Epidermal melanocyte (primary cell): ENCODE measurements at regions not wholly inside any gene's neighbourhood (a gene's known extent, or its start where the extent isn't known, plus 50 kb on each side); places are given as distances from the start of the nearest gene placed in this dataset.
"Not testable (repeated sequence)": the region's sequence is repeated elsewhere in the genome, so short reads cannot be mapped to it uniquely, and the experiment has no call there.

ENCODE experiments used
- DNase-seq: peaks from one replicate; pipeline ENCODE4 v3.0.0; 2011; ENCODE audit warnings: low spot score; ENCODE audit not compliant: insufficient read length

DNA sequence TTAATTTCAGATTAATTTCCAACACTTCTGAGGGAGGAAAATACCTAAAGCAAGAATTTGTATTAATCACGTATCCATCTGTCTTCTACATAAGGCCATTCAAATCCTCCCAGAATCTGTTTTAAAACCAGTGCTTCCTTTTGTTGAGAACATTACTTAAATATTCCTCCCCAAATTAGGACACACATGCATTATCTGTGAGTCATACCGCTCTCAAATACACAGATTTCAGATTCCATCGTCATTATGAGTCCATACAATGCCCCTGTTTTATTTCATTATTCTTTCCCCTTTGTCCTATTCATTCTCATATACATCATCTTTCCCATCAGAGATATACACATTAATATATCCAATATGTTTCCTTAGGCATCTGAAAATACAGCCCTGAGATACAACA lies 57.3 kb upstream of the PRSS12 start:
- DNase-seq, result no peak

DNA sequence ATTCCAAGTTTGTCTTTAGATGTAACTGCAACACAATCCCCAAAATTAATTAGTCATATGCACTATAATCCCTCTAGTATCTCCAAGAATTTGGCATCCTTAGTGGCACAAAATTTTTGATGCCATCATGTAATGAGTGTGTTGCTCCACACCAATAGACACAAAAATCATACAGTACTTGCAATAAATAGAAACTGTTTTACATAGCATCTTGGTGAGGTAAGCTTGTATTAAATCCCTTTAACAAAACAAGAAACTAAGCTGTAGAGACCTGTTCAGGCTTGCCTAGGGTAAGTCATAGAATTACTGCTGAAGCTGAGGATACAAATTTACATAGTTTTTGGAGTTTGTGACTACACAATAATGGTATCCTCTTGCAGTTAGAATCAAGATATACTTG lies 64.5 kb upstream of the PRSS12 start:
- DNase-seq, result peak; percentile 12

- DNase-seq, result not testable (repeated sequence)
These were observed 65.0 kb upstream of the PRSS12 start for GRCh38 chr4:118417800-118418199.

- not testable (repeated sequence) for DNase-seq
These were observed 65.6 kb upstream of the PRSS12 start for GRCh38 chr4:118418396-118418795.

DNA sequence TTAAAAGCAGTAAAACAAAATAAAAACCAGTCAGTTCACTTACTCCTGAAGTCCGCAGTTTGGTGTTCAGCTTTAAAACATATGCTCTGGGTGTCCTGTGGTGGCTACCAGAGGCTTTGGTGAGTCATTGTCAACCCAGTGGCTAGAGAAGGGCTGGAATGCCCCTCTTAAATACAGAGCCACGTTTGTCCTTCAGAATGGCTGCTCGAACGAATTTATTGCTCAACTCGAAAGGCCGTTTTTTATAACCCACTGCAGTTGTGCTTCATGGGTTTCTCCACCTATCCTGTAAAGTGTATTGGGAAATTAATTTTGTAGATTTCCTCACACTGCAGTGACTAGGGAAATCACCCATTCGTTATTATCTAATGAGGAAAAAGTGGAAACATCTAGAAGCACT lies 66.8 kb upstream of the PRSS12 start:
- DNase-seq, result not testable (repeated sequence)

- not testable (repeated sequence) for DNase-seq
These were observed 71.3 kb upstream of the PRSS12 start for GRCh38 chr4:118424062-118424461.

DNA sequence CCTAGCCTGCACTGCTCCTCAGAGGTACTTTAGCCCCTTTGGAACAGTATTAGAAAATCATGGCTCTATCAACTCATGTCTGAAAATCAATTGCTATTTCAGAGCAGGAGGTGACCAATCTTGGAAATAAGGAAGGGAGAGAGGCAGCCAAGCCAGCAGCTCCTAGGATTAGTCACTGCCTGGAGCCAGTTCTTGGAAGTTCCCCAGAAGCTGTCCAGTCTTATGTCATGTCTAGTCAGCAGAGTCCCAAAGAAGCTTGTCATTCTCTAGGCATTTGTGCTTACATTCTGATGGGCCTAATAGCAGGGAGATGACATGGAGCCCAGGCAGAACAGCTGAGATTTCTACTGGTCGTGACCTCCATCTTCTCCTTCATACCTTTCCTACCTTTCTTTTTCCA lies 76.1 kb upstream of the PRSS12 start:
- not testable (repeated sequence) for DNase-seq

- DNase-seq, result not testable (repeated sequence)
These were observed 79.6 kb upstream of the PRSS12 start for GRCh38 chr4:118432359-118432758.

- DNase-seq, result not testable (repeated sequence)
These were observed 81.0 kb upstream of the PRSS12 start for GRCh38 chr4:118433612-118434375.

DNA sequence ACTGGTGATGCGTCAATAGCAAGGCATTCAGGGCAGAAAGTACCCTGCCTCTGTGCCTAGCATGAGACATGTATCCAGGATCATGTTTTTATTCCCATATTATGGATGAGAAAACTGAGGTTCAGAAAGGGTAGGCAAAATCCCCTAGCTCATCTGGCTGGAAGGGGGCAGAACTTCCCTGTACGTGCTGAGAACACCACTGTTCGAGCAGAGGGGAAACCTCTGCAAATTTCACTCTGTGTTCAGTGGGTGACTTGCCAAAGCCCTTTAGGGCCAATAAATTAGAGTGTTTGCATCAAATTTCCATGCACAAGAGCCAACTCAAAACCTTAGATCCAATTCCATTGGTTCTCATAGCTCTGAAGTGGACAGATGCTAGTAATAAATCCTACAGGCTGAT lies 82.6 kb upstream of the PRSS12 start:
- DNase-seq, result not testable (repeated sequence)

GRCh38 chr4:118442115-118442837 lies 89.5 kb upstream of the PRSS12 start:
- not testable (repeated sequence) for DNase-seq

- DNase-seq, result not testable (repeated sequence)
These were observed 94.6 kb upstream of the PRSS12 start for GRCh38 chr4:118447397-118447796.

DNA sequence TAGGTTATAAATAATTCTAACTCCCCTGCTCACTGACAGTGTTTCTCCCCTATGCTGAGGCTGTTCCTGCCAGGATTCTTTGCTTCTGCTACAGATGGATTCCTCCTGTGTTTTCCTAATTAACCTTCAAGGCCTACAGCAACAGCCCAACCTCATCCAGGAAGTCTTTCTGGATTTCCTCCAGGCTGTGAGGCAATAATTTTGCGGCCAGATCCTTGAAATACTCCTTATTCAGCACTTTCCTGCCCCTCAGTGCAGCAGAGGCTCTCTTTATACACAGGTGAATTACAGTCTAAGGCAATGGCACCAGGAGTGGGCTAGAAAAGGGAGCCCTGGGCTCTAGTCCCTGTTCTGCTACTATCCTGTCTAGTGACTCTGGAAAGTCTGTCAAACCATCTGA lies 102.1 kb upstream of the PRSS12 start:
- DNase-seq, result not testable (repeated sequence)

DNA sequence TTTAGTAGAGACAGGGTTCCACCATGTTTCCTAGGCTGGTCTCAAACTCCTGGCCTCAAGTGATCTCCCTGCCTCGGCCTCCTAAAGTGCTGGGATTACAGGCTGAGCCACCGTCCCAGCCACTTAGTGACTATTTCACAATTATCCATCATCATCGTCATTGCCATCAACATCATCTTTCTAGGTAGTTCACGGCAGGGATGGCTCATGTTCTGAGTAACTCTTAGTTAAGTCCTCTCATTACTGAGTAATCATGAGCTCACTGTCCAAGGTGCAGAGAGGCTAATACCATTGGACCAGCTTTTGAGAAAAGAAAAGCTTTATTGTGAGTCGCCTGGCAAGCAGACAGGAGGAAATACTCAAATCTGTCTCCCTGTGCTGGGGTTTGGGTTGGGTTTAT lies 108.6 kb upstream of the PRSS12 start:
- not testable (repeated sequence) for DNase-seq

DNA sequence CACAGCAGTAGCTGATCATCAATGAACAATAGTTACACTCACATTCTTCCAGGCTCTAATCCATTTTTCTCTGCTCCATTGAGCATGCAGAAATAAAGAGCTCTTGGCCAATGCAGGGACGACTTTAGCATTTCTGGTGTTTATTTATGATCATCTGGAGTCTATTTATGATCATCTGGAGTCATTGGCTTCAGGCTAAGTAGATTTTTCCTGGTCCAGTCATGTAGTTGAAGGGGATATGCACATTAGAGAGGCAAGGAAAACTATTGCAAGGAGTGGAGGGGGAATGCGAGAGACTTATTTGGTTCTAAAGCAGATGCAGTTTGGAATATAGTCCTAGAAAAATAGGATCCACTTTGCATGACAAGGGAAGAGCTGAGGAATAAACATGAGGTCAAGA lies 113.0 kb upstream of the PRSS12 start:
- DNase-seq, result peak; percentile 16

- DNase-seq, result not testable (repeated sequence)
These were observed 121.3 kb upstream of the PRSS12 start for GRCh38 chr4:118474001-118474626.

DNA sequence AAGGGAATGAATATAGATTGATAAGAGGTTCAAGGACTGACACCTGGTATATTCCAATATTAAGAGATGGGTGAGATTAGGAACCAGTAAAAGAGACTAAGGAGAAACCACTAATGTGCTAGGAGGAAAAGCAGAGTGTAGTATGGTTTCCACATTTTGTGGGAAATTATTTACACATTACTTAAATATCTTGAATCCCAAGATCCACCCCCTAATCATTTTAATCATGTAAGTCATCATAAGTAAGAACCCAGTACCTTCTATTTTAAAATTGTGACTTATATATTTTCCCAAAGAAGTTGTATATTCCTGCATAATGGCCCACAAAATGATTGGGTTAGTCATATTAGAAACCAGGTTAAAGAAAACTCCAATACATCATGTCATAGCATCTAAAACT lies 122.0 kb upstream of the PRSS12 start:
- not testable (repeated sequence) for DNase-seq

DNA sequence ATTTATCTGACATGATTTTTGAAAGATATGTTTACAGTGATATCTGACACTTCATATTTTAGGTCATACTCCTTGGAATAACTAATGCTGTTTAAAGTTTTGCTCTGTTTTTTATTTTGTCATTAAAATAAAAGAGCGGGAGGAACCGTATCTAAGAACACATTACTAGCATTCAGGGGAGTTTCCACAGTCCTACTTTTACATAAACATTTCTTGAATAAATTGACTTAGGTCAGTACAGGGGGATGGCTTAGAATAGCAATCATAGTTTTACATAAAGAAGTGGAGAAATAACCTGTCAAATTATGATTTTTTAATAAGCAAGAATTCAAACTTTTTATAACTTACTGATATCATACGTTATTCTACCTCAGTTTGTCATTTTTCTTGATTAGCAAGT lies 123.1 kb upstream of the PRSS12 start:
- DNase-seq, result not testable (repeated sequence)

DNA sequence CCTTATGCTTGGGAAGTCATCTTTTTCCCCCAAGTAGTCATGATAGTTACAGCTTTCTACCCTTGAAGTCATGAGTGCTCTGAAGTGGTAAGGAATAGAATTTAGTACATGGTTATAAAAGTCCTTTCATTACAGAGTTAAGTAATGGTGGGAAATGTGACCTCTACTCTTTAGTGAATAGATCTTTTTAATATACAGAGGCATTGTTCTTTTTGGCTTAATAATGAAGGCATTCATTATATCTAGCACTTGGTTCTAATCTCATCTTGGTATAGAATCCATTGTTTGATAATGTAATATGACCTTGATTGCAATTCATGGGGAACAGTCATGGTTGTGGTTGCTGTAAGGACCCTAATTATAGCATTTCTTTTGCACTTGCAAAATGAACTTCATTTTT lies 125.0 kb upstream of the PRSS12 start:
- not testable (repeated sequence) for DNase-seq

DNA sequence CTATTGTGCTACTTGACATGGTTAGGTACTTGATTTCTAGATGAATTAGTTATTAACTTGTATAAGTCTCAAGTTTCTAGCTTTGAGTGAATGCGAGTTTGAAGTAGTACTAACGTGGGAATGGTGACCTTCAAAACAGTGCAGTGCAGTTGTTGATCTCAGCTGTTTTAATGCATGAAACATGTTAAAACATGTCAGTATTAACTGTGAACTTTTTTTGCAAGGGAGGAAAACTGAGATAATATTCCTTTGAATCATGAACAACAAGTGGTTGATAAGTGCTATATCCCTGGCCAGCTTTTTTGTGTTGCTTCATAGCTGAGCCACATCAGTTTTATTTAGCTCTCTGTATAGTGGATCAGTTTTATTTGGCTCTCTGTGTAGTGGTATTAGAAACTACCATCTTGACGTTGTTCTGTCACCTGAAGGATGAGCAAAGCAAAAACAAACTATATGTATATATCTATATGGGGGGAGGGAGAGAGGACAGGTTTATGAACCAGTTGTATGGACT lies 133.1 kb upstream of the PRSS12 start:
- not testable (repeated sequence) for DNase-seq

DNA sequence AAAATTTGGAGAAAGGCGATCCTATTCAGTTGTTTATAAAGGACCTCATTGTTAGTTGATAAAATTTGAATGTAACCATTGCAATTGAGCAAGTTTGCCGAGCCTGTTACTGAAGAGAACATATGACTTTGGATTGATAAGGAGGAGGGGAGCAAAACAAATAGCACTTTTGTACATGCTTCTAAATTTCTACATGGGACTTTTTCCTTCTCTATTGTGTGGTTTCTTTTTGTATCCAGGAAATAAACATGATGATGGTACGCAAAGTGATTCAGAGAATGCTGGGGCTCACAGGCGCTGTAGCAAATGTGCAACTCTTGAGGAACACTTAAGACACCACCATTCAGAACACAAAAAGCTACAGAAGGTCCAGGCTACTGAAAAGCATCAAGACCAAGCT lies 140.2 kb upstream of the PRSS12 start:
- DNase-seq, result peak; percentile 11

GRCh38 chr4:118494437-118494836 lies 141.6 kb upstream of the PRSS12 start:
- DNase-seq, result not testable (repeated sequence)
